NOMO-1 treated with DMSO at 0.1 percent for 48 hours (cell line): ENCODE measurements at regions not wholly inside any gene's neighbourhood (a gene's known extent, or its start where the extent isn't known, plus 50 kb on each side); places are given as distances from the start of the nearest gene placed in this dataset.
A peak's percentile ranks its signal among the peaks of the same experiment; 100 is the strongest.

ENCODE experiments used
- DNase-seq: peaks from one replicate; lab custom pipeline; 2025; ENCODE audit not compliant: unreplicated experiment; lab: John Stamatoyannopoulos, UW

DNA sequence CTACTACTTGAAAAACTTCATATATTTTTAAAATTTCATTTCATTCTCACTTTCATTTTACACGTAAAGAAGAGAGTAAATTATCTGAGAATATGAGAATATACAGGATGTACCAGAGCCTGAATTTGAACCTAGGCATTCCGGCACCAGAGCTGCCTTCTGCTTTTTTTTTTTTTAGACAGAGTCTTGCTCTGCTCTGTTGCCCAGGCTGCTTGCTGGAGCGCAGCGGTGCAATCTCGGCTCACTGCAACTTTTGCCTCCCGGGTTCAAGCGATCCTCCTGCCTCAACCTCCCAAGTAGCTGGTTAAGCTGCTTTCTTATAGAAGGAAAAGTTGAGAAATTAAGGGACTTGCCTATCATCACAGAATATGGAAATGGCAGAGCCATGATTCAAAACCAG, 540.1 kb downstream of the EBF1 start:
- no peak for DNase-seq

DNA sequence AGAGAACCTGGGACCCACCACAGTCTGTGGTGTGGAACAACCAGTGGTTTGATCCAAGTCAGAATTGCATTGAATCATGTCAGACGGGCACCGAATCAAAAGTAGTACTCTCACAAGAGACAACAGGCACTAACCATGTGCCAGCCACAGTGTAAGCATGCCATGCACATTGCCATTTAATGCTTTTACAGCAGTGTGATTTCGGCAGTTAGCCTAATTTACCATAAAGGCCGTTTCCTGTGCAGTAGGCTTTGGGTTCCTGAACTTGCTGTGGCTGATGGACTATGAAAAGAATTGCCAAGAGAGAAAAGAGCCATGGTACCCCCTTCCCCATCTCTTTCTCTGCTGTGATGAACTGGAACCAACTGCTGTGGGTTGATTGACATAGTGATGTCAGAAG, 540.6 kb downstream of the EBF1 start:
- no peak for DNase-seq

DNA sequence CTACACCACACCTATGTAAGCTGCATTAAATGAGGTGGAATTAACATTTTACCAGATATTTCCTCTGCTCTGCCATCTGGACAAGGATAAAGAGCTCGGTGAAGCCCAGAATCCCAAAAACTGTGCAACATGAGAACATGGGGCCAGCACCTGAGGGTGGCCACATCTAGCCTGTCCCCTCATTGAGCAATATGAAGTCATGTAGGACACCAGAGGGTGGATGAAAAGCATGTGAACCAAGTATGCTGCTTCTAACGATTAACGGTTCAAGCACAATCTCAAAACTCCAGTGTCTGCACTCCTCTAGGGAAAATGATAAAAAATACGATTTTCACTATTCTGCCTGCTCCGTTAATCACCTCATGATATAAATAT, 545.8 kb downstream of the EBF1 start:
- DNase-seq, result no peak

DNA sequence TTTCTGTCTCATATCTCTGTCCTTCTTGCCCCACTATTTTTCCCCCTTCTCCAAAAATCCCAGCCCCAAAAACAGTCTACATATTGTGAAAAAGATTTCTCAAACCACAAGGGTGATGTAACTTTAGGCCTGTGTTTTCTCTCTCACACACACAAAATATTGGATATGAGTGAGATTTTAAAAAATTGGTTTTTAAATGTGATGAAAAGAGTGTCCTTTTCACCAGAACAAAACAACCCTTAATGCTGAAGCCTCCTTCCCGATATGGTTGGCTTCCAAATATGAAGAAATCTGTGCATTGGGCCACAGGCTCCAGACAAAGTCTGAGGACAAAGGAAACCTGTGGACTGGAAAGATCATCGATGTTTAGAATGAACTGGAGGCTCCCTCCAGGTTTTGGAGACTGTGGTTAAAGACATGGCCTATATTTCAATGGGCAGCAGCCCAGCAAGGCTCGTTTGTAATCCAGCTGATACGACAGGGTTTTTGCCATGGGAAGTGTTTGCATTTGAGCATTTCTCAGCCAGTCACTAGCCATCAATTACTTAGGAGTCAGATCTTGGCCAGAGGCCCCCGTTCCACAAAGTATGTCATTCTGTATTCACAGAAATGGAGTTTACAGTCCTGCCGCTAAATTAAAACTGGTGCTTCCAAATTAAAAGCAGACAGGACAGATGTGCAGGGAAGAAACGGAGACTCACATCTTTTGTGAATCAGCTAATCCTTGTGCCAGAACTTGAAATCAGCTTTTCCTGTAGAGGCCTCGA, 546.3 kb downstream of the EBF1 start:
- no peak for DNase-seq

DNA sequence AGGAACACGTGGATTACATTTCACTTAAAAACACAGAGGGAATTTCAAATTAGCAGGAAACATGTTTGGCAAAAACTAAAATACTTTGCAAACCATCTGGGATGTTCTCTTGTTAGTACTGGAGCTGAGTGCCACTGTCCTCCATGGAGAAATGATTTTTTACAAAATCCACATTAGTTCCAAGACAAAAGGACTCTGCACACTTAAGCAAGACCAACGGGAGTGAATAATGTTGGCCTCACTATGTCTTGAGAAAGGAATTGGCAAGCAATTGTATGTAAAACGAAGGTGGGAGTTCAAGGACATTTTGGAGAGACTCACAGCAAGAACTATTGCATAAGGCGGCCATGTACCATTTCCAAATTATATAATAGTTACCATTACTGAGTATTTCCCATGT, 547.5 kb downstream of the EBF1 start:
- DNase-seq, result no peak

DNA sequence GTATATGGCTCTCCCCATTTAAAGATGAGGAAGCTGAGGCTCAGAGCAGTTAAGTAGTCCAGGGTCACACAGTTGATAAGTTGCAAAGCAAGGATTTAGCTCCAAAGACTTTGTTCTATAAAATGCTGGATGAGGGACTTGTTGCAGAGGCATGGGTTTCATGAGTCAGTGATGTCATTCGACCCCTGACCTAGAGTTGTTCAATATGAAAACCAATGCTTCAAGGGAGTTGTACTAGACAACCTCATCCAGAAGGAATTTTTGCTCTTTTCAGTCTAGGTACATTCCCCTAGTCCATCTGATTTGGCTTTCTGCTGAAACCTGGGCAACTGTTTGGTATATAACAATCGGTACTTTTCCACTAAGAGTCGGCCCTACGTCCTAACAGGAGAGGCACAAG, 550.4 kb downstream of the EBF1 start:
- DNase-seq, result no peak

DNA sequence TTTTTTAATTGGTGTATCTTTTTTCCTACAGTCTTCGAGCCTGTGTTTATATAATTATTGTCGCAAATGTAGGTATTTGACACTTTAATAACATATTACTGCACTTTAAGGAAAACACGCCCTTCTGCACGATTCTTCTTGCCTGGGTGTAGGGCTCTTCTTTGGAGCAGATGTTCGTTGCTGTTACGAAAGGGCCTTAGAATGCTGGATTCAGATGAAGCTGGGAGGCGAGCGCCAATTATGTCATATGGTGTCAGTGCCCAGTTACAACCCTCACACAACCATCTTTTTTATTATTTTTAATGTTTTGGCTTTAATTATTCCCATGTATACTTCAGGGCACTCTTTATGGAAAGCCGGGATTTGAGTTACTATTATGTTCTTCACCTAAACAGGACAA, 553.0 kb downstream of the EBF1 start:
- no peak for DNase-seq

DNA sequence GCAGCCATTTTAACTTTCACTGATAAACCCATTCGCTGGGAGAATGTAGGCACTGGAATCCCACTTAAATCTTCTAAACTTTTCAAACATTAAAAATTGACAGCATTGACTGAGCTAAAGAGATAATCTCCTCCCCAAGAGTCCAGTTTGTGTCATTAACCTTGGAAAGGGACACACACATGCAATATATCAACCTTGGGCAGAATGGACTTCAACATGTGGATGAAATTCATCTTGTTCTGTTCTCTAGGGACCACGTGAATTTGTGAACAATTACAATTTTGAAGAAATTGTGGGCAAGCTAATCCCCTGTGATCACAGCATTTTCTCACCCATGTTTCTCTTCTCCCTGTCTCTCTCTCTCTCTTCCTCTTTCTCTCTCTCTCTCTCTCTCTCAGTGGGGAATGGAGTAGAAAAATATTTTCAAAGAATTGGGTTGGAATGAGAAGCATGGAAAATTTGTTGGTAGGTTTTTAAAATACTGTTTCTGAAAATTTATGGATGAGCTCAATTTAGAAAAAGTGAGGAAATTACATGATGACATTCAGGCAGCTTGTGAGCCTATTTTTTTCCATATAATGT, 553.7 kb downstream of the EBF1 start:
- no peak for DNase-seq

DNA sequence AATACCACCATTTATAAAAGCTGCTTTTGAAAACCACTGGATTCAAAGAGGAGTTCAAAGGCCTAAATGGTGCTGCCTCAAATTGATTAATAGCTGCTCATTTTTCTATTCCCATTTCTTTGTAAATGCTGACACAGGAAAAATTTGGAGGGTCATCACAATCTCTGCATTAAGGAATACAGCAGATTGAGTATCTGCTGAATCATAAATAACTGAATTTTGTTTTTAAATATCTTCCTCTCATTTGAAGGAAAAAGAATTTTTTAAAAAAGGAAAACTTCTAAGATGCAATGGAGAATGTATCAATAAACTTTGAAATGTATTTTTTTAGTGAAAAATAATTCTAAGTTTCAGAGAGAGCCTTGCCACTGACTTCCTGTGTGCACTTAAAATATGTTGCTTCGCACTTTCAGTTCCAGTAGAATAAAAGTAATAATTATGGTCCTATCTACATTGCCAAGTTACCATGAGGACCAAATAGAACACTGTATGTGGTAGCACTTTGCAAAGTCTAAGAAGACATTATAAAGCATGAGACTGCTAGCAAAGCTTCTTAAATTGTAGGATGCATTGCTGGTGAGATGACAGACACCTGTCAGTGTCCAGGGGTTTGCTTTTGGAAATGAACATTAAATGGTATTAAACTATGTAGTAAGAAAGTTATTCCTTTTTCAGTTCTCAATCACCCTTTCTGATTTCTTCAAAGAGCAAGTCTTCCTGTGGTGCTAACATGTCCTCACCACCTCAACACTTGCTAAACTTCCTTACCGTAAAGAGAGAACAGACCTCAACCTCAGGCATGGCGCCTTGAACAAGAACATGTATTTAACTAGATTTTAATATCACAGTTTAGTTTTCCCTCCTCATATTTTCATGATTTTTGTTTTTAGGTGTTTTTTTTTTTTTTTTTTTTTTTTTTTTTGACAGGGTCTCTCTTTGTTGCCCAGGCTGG, 555.1 kb downstream of the EBF1 start:
- DNase-seq, result no peak

DNA sequence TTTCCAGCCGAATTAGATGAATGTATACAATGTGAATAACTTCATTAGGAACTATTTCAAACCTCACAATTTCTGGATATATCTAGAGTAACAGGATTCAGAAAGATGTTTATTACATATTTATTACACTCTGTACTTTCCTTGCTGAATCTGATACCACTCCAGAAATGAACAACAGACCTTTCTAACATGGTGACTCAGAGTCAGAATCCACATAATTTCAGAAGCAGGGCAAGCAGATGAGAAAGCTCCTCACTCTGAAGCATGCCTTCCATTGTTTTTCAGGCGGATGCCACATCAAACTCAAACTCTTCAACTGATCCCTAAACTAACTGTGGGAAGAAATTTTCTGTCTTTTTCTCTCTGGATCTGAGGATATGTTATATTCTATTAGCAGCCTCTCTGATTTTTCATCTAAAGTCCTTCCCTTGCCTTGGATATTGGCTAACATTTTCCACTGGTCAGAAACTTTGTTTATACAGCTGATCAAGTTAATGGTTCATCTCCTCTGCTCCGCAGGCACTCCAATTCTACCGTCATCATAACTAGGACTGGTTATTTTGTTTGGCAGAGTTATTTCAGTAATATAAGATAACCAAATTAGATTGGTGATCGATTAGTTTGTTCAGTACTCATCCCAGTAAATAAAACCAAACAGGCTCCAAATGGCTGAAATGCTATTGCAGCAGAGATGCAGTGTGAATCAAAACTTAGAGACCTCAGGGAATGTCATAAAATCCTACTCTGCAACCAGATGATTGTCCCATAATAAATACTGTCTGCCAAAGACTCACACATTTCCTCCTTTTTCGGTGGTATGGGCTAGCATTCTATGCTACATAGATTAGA, 556.0 kb downstream of the EBF1 start:
- DNase-seq, result no peak

DNA sequence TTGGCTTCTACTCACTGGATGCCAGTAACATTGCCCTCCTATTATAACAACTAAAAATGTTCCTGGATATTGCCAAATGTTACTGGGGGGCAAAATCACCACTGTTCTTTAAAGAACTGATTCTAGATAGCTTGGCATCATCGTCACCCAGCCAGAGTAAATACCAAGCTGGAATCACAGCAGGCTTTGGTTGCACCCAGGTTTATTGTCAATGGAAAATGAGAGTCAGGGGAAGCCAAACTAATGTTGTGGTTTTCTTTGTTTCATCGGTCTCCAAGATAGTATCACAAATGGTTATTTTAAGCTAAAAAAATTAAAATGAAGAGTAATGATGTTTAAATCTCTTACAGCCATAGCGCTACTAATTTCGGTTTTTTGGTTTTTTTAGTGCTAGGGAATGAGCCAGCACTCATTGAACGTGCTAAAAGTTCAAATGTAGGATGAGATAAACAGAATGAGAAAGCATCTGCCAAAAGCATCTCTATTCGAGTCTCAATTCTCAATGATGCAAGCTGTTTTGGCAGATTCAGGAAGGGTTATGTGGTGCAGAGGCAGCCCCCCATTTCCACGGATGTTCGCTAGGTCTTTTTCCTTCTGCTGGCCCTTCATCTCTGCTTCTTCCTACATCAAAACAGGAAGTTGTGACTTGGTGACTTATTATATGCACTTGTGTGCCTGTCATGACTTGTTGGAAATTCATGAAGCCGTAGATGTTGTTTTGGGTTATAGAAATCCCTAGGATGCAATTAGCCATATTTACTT, 558.0 kb downstream of the EBF1 start:
- DNase-seq, result peak; percentile 9

DNA sequence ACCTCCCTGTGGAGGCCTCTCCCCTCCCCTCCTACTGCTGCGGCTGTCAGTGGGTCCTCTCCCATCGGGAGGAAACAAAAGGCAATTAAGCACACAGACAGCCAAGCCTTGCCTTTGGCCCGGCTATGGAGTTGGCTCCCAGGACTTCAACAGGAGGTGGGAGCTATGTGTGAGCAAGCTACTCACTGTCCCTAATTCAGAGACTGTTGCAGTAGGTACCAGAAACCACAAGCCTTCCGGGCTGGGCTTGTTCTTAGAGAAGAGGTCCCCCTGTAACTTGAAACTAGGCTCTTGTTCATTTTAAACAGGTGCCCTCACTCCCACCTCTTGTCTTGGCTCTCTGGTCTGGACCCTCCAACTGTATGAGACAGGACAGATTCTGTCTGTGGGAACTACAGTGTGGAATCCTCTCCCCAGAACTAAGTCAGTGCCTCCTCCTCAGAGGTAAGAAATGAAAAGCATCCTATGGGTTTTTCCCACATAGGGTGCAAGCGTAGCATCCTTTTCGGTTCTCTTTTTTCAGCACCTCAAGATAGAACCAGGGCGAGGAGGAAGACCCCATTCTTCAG, 561.1 kb downstream of the EBF1 start:
- DNase-seq, result no peak

DNA sequence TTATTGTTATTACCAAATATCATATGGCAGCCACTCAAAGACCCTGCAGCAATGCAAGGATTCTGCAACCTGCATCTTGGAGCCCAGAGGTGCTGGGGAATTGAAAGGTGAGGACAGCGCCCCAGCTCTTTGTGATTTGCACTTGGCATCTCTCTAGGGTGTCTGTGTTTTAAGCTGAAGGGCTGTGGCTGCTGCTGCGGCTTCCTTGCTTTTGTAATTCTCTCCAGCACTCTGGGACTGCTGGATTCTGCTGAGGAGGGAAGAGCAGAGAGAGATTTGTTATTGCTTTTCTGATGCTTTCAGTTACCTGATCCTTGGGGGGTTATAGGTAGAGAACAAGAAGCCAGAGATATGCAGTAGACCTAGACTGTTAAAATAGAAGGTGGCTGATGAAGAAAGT, 562.4 kb downstream of the EBF1 start:
- no peak for DNase-seq

DNA sequence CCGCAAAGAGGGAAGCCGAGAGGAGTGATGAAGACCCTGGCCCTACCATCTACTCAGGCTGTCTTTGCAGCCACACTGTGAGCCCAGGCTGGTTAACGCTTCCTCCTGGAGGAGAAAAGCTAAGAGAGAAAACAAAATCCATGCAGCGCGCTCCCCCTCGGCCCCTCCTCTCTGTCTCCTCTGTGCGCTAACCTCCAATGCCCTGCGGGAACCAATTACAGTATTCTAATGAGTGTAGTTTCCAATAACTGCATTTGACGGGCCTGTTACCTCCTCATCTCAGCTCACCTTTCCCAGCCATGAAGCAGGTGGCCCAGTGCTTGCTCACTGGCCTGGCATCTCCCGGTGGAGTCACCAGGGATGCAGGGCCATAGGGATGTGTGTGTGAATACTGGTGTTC, 565.5 kb downstream of the EBF1 start:
- no peak for DNase-seq

DNA sequence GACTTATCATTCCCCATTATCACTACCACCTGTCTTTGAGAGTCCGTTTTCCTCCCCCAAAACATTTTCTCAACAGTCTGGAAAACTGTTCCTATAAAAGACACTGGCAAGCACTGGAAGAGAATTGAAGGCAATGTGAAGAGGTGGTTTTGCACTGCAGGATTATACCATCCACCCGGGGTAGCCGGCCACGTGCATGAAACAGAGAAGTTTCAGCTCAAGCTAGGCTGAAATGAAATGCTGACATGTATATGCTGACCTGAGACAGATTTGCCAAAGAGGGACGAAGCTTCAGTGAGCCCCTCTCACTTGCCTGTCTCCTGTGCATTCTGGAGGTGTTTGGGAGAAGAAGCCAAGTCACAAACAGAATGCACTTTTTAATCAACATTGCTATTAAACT, 567.0 kb downstream of the EBF1 start:
- DNase-seq, result no peak

DNA sequence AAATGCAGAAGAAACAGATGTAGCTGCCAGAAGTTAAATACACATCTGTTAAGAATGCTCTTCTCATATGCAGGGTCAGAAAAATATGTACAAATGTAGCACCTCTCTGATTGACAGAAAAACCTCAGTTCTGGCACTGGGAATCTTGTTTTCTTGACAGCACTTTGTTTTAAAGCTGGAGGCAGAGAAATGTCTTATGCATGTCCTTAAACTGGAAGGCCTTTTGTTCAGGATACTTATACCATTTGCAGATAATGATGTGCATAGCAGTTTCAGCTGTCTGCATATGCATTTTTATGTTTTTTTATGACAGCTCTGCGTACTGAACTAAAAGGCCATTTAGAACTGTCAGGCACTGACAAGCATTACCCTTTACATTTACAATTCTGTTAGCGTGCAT, 567.9 kb downstream of the EBF1 start:
- DNase-seq, result no peak

DNA sequence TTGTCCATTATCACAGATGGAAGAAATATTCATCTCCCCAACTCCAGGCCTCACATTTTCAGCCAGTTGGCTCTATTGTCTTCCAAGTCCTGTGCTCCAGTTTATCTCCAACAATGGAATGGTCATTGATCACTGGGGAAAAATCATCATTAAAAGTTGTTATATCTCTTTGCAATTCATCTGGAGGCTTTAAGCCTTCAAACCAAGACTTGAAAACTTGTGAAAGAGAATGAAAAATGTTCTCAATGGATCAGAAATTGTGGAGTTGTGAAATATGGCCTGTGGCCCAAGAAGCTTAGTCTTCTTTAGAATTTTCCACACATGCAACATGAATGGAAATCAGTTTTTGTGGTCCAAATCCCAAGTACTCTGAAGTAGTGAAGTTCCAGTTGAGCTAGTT, 569.6 kb downstream of the EBF1 start:
- no peak for DNase-seq

DNA sequence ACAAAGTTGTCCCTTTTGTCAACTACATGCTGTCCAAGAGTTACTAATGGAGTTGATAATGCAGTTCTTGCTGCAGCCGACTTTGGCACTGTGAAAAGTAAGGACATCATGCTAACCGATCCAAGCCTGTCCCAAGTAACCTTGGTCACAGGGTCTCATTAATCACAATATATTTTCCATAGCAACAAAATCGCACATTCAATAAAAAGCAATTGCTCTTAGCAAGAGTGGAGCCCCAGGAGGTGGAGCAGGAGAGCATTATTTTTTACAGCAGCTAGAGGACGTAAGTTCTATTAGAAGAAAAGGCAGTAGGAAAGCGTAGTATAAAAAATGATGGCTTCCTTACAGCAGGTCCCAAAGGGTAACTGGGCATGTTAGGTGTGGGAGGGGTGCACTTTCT, 570.3 kb downstream of the EBF1 start:
- DNase-seq, result no peak

DNA sequence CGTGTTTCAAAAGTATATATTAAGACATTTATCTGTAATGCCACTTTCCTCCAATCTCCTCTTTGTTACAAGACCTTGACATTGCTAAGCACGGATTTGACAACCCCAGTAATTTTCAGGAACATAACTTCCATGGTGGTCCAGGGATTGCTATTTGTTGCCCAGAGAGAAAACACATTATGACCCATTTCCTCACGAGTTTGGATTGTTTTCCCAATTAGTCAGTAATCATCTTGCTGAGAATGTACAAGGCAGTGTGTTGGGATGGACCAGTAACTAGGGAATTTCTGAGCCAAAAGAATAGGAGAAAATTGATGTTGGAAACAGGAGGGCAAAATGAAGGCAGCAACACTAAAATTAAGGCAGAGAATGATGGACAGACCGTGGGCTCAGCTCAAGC, 574.1 kb downstream of the EBF1 start:
- DNase-seq, result no peak

DNA sequence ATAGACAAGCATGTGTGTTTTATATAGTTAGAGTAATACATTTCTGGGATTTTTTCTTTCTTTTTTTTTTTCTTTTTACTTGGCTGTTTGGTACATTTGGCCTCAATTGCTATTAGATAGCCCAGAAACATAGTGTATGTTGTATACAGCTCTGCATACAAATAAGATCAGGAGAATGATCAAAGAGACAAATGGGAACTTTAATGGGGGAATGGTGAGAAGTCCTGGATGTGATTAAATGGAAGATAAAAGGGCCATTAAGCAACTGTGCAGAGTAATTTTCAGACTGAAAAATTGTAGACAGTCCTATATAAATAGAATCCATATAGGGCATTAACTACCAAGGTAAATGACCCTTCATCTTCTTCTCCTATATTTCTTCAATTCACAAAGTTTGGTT, 575.6 kb downstream of the EBF1 start:
- DNase-seq, result no peak
